ENCODE measurements at regions not wholly inside any gene's neighbourhood (a gene's known extent, or its start where the extent isn't known, plus 50 kb on each side); places are given as distances from the start of the nearest gene placed in this dataset.

DNA sequence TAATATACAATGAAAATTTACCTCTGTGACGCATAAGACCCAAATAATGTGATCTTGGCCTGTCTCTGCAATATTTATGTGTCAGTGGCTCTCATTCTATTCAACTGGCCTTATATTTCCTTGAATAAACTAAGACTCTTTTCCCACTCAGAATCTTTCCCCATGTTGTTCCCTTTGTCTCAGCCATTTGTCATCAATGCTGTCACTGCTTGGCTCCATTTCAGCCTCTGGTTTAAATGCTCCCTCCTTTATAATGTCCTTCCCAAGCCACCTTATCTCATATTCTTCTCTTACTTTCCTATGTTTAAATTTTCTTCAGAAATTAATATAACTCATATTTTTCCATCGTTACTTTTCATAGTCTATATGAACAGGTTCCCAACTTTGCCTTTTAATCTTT lies 158.3 kb upstream of the DTNA start:
- no peak for ATAC-seq
- H2AFZ ChIP-seq, result no peak overlapping the region
- H3K9me2 ChIP-seq (ENCODE audit: insufficient read depth), result no peaks in the 10 kb centered on the region
- no peak for TF ChIP-seq STAT1 (IDR thresholded peaks at IDR 0.05; ENCODE audit: unreplicated experiment)
- TF ChIP-seq, protein P1, sequence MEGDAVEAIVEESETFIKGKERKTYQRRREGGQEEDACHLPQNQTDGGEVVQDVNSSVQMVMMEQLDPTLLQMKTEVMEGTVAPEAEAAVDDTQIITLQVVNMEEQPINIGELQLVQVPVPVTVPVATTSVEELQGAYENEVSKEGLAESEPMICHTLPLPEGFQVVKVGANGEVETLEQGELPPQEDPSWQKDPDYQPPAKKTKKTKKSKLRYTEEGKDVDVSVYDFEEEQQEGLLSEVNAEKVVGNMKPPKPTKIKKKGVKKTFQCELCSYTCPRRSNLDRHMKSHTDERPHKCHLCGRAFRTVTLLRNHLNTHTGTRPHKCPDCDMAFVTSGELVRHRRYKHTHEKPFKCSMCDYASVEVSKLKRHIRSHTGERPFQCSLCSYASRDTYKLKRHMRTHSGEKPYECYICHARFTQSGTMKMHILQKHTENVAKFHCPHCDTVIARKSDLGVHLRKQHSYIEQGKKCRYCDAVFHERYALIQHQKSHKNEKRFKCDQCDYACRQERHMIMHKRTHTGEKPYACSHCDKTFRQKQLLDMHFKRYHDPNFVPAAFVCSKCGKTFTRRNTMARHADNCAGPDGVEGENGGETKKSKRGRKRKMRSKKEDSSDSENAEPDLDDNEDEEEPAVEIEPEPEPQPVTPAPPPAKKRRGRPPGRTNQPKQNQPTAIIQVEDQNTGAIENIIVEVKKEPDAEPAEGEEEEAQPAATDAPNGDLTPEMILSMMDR (conservative IDR thresholded peaks at IDR 0.05; ENCODE audit: low read depth in 2 of 2), result no peak
- no peak for TF ChIP-seq NANOG (IDR thresholded peaks at IDR 0.05; ENCODE audit: borderline replicate concordance)
- TF ChIP-seq, protein P2, sequence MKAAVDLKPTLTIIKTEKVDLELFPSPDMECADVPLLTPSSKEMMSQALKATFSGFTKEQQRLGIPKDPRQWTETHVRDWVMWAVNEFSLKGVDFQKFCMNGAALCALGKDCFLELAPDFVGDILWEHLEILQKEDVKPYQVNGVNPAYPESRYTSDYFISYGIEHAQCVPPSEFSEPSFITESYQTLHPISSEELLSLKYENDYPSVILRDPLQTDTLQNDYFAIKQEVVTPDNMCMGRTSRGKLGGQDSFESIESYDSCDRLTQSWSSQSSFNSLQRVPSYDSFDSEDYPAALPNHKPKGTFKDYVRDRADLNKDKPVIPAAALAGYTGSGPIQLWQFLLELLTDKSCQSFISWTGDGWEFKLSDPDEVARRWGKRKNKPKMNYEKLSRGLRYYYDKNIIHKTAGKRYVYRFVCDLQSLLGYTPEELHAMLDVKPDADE (IDR thresholded peaks at IDR 0.05), result no peak
- TF ChIP-seq POLR2AphosphoS5 (IDR thresholded peaks at IDR 0.05; ENCODE audit: low read depth), result no peak
- no peak for TF ChIP-seq CREB1 (CRISPR knock-in tag; IDR thresholded peaks at IDR 0.05; ENCODE audit: low read depth)
- no peak for TF ChIP-seq ZNF114 (CRISPR knock-in tag; IDR thresholded peaks at IDR 0.05)
- TF ChIP-seq, protein P3, sequence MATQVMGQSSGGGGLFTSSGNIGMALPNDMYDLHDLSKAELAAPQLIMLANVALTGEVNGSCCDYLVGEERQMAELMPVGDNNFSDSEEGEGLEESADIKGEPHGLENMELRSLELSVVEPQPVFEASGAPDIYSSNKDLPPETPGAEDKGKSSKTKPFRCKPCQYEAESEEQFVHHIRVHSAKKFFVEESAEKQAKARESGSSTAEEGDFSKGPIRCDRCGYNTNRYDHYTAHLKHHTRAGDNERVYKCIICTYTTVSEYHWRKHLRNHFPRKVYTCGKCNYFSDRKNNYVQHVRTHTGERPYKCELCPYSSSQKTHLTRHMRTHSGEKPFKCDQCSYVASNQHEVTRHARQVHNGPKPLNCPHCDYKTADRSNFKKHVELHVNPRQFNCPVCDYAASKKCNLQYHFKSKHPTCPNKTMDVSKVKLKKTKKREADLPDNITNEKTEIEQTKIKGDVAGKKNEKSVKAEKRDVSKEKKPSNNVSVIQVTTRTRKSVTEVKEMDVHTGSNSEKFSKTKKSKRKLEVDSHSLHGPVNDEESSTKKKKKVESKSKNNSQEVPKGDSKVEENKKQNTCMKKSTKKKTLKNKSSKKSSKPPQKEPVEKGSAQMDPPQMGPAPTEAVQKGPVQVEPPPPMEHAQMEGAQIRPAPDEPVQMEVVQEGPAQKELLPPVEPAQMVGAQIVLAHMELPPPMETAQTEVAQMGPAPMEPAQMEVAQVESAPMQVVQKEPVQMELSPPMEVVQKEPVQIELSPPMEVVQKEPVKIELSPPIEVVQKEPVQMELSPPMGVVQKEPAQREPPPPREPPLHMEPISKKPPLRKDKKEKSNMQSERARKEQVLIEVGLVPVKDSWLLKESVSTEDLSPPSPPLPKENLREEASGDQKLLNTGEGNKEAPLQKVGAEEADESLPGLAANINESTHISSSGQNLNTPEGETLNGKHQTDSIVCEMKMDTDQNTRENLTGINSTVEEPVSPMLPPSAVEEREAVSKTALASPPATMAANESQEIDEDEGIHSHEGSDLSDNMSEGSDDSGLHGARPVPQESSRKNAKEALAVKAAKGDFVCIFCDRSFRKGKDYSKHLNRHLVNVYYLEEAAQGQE (IDR thresholded peaks at IDR 0.05; ENCODE audit: unreplicated experiment), result no peak
- TF ChIP-seq, protein P4, sequence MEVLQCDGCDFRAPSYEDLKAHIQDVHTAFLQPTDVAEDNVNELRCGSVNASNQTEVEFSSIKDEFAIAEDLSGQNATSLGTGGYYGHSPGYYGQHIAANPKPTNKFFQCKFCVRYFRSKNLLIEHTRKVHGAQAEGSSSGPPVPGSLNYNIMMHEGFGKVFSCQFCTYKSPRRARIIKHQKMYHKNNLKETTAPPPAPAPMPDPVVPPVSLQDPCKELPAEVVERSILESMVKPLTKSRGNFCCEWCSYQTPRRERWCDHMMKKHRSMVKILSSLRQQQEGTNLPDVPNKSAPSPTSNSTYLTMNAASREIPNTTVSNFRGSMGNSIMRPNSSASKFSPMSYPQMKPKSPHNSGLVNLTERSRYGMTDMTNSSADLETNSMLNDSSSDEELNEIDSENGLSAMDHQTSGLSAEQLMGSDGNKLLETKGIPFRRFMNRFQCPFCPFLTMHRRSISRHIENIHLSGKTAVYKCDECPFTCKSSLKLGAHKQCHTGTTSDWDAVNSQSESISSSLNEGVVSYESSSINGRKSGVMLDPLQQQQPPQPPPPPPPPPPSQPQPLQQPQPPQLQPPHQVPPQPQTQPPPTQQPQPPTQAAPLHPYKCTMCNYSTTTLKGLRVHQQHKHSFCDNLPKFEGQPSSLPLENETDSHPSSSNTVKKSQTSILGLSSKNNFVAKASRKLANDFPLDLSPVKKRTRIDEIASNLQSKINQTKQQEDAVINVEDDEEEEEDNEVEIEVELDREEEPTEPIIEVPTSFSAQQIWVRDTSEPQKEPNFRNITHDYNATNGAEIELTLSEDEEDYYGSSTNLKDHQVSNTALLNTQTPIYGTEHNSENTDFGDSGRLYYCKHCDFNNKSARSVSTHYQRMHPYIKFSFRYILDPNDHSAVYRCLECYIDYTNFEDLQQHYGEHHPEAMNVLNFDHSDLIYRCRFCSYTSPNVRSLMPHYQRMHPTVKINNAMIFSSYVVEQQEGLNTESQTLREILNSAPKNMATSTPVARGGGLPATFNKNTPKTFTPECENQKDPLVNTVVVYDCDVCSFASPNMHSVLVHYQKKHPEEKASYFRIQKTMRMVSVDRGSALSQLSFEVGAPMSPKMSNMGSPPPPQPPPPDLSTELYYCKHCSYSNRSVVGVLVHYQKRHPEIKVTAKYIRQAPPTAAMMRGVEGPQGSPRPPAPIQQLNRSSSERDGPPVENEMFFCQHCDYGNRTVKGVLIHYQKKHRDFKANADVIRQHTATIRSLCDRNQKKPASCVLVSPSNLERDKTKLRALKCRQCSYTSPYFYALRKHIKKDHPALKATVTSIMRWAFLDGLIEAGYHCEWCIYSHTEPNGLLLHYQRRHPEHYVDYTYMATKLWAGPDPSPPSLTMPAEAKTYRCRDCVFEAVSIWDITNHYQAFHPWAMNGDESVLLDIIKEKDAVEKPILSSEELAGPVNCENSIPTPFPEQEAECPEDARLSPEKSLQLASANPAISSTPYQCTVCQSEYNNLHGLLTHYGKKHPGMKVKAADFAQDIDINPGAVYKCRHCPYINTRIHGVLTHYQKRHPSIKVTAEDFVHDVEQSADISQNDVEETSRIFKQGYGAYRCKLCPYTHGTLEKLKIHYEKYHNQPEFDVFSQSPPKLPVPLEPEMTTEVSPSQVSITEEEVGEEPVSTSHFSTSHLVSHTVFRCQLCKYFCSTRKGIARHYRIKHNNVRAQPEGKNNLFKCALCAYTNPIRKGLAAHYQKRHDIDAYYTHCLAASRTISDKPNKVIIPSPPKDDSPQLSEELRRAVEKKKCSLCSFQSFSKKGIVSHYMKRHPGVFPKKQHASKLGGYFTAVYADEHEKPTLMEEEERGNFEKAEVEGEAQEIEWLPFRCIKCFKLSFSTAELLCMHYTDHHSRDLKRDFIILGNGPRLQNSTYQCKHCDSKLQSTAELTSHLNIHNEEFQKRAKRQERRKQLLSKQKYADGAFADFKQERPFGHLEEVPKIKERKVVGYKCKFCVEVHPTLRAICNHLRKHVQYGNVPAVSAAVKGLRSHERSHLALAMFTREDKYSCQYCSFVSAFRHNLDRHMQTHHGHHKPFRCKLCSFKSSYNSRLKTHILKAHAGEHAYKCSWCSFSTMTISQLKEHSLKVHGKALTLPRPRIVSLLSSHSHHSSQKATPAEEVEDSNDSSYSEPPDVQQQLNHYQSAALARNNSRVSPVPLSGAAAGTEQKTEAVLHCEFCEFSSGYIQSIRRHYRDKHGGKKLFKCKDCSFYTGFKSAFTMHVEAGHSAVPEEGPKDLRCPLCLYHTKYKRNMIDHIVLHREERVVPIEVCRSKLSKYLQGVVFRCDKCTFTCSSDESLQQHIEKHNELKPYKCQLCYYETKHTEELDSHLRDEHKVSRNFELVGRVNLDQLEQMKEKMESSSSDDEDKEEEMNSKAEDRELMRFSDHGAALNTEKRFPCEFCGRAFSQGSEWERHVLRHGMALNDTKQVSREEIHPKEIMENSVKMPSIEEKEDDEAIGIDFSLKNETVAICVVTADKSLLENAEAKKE (CRISPR knock-in tag; IDR thresholded peaks at IDR 0.05), result no peak
- TF ChIP-seq EZH2phosphoT487 (IDR thresholded peaks at IDR 0.05; ENCODE audit: unreplicated experiment), result no peak
- no peak overlapping the region for H3K27ac ChIP-seq (ENCODE audit: low read depth)
- Mint-ChIP-seq H3K9me3 (peaks cover 4% of the 10 kb centered on the region; the same call in 1 of the 3 replicates), H3K36me3 (ENCODE audit: low read depth) (peaks cover 8% of the 10 kb centered on the region; the same call in 2 of the 3 replicates), H3K27me3 (ENCODE audit: insufficient read depth, low read depth, poor library complexity) (peaks cover 3% of the 10 kb centered on the region), H3K4me3 (no peak overlapping the region), H3K27ac (no peak overlapping the region), H3K4me1 (peaks cover 48% of the 10 kb centered on the region)
- H3K36me3 ChIP-seq (ENCODE audit: insufficient read depth), result no peaks in the 10 kb centered on the region
- no peak overlapping the region for H3K4me2 ChIP-seq
- no peaks in the 10 kb centered on the region for H3K27me3 ChIP-seq (ENCODE audit: insufficient read depth)
- DNase-seq (ENCODE audit: low spot score), result no peak
- H3K79me2 ChIP-seq (replicated peaks; ENCODE audit: insufficient read depth), result peaks cover 12% of the 10 kb centered on the region
- H3K4me1 ChIP-seq (ENCODE audit: insufficient read depth), result peaks cover 39% of the 10 kb centered on the region
- no peaks in the 10 kb centered on the region for H3F3A ChIP-seq (replicated peaks; ENCODE audit: low read depth)
- no peak overlapping the region for H3K4me3 ChIP-seq
- no peaks in the 10 kb centered on the region for H4K20me1 ChIP-seq (replicated peaks; ENCODE audit: insufficient read depth)

All from GM23338 (cell line).